ENCODE measurements at regions not wholly inside any gene's neighbourhood (a gene's known extent, or its start where the extent isn't known, plus 50 kb on each side); places are given as distances from the start of the nearest gene placed in this dataset.

DNA sequence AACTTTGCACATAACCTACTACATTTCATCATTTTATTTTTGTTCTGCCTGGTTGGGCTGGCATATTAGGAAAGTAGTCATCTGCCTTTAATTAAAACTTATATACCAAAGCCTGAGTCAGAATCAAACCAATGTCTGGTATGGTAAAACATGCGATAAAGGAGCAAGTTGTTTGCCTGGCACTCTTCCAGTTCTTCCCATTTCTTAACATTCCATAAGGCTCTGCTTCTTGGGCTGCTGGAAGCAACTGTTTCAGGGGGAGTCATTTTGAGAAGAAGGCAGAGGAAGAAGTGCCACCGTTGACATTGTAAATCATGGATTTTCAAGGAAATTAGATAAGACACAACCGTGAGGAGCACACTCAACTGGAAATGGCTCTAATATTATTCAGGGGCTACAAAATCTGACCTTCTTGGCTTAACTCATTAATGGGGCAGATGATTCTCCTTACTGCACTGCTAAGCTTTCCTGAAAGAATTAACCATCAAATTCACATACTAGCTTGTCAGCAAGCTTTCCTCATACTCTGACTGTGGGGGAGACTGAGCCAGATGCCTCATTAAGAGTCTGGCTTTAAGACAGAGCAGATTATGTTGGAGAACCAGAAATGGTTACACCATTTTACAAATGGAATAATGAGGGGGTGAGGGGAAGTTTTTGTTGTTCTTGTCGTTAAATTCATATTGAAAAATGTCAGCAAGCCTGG, 391.0 kb downstream of the TMEM232 start:
- TF ChIP-seq, protein P1, sequence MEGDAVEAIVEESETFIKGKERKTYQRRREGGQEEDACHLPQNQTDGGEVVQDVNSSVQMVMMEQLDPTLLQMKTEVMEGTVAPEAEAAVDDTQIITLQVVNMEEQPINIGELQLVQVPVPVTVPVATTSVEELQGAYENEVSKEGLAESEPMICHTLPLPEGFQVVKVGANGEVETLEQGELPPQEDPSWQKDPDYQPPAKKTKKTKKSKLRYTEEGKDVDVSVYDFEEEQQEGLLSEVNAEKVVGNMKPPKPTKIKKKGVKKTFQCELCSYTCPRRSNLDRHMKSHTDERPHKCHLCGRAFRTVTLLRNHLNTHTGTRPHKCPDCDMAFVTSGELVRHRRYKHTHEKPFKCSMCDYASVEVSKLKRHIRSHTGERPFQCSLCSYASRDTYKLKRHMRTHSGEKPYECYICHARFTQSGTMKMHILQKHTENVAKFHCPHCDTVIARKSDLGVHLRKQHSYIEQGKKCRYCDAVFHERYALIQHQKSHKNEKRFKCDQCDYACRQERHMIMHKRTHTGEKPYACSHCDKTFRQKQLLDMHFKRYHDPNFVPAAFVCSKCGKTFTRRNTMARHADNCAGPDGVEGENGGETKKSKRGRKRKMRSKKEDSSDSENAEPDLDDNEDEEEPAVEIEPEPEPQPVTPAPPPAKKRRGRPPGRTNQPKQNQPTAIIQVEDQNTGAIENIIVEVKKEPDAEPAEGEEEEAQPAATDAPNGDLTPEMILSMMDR (IDR thresholded peaks at IDR 0.05), result no peak
- no peak for TF ChIP-seq POLR2AphosphoS5 (IDR thresholded peaks at IDR 0.05; ENCODE audit: insufficient read depth in 1 of 2, low read depth in 1 of 2)
- no peak for TF ChIP-seq POLR2A (IDR thresholded peaks at IDR 0.05)
